Uterus (tissue), 3 donors: ENCODE measurements at regions not wholly inside any gene's neighbourhood (a gene's known extent, or its start where the extent isn't known, plus 50 kb on each side); places are given as distances from the start of the nearest gene placed in this dataset.

Source experiments
- DNase-seq, 2 donors: peaks; one replicate each; pipeline ENCODE4 v3.0.0-alpha.2; 2019 to 2020
- H3K27ac ChIP-seq, 2 donors: fragments of 200-600 bp; sonication (generic); 1 replicate in 1 of 2; 2 replicates in 1 of 2; pipeline ENCODE4 v1.5.1; 2016 to 2018
- H3K27me3 ChIP-seq, 2 donors: fragments of 200-600 bp; sonication (generic); one replicate each; pipeline ENCODE4 v1.5.1; 2018 to 2019; ENCODE audit warnings: control low read depth in 1 of 2
- H3K36me3 ChIP-seq, 2 donors: fragments of 200-600 bp; sonication (generic); one replicate each; pipeline ENCODE4 v1.5.1; 2019; ENCODE audit warnings: control low read depth in 1 of 2
- H3K4me1 ChIP-seq, 2 donors: fragments of 200-600 bp; sonication (generic); one replicate each; pipeline ENCODE4 v1.5.1; 2018 to 2019; ENCODE audit warnings: control low read depth in 1 of 2
- H3K4me3 ChIP-seq, 2 donors: fragments of 200-600 bp; sonication (generic); 1 replicate in 1 of 2; 2 replicates in 1 of 2; pipeline ENCODE4 v1.5.1; 2018 to 2019; ENCODE audit warnings: mild to moderate bottlenecking in 1 of 2
- H3K9me3 ChIP-seq, 2 donors: fragments of 200-600 bp; sonication (generic); one replicate each; pipeline ENCODE4 v1.5.1; 2019; ENCODE audit warnings: control low read depth in 1 of 2
- CTCF ChIP-seq, 4 experiments: fragments of 200-600 bp in 2 of 4; fragments of 450-650 bp in 2 of 4; sonication (generic) in 2 of 4; IDR thresholded peaks; one replicate each; pipeline ENCODE4 v1.5.1; 2016 to 2019; ENCODE audit warnings: antibody characterized with exemption in 4 of 4, mild to moderate bottlenecking in 2 of 4, moderate library complexity in 1 of 4
- POLR2A ChIP-seq, 2 donors: fragments of 450-650 bp; IDR thresholded peaks; one replicate each; pipeline ENCODE4 v1.6.1; 2016; ENCODE audit warnings: antibody characterized with exemption in 2 of 2, mild to moderate bottlenecking in 1 of 2, moderate library complexity in 1 of 2
- intact Hi-C: fragments of 100-400 bp; cut with DNase I; formaldehyde crosslinking; loops from one replicate; pipeline ENCODE4 v1.15.1; 2023; ENCODE audit warnings: low total_unique reads
- donor health status: DM: yes; HTN: yes; CAD: no.

DNA sequence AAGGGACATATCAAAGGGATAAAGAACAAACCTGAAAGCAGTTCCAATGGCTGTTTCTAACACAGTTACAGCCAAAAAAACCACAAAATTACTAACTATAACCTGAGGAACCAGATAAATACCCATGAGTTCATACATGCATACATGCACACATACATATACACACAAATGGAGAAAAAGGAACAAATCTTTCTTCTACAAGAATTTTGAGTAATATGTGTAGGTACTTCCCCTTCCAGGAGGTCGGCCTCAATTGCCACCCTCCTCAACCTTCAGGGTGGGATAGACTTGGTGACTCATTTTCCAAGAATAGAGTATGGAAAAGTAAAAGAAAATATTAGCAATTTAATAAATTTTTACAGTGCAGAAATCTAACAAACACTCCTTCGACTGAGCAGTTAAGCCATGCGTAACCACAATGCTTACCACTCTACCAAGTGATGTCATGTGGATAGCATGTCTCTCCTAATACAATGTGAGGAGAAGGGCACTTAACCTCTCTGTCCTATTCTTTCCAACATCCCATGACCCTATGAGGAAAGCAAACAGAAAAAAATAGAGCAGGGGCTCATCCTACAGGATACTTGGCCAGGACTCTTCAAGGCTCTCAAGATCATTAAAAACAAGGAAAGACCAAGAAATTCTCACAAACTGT lies 243.0 kb upstream of the RUNX1 start:
- intact Hi-C loops, result no loop called here
- Histone ChIP-seq H3K27me3 (no peaks in the 10 kb centered on the region), H3K4me3 (no peak overlapping the region), H3K9me3 (peaks cover 0 to 6% of the 10 kb centered on the region in 2 donors), H3K36me3 (no peaks in the 10 kb centered on the region), H3K27ac (no peak overlapping the region), H3K4me1 (no peaks in the 10 kb centered on the region)
- TF ChIP-seq CTCF (IDR thresholded peaks at IDR 0.05) (no peak), POLR2A (IDR thresholded peaks at IDR 0.05) (no peak)
- no peak for DNase-seq

GRCh38 chr21:35291034-35291433 lies 241.9 kb upstream of the RUNX1 start:
- Histone ChIP-seq H3K27me3 (no peaks in the 10 kb centered on the region), H3K4me1 (no peaks in the 10 kb centered on the region), H3K36me3 (no peaks in the 10 kb centered on the region), H3K27ac (no peak overlapping the region), H3K4me3 (no peak overlapping the region), H3K9me3 (peaks cover 0 to 6% of the 10 kb centered on the region in 2 donors)
- no peak for DNase-seq
- intact Hi-C loops, result no loop called here
- TF ChIP-seq CTCF (IDR thresholded peaks at IDR 0.05), result no peak
- TF ChIP-seq POLR2A (IDR thresholded peaks at IDR 0.05), result no peak

- no peak overlapping the region for H3K4me3 ChIP-seq
- TF ChIP-seq CTCF (IDR thresholded peaks at IDR 0.05) (no peak), POLR2A (IDR thresholded peaks at IDR 0.05) (no peak)
- H3K9me3 ChIP-seq, result peaks cover 0 to 6% of the 10 kb centered on the region in 2 donors
- H3K36me3 ChIP-seq, result no peaks in the 10 kb centered on the region
- intact Hi-C loops, result no loop called here
- H3K27ac ChIP-seq, result no peak overlapping the region
- H3K27me3 ChIP-seq, result no peaks in the 10 kb centered on the region
- H3K4me1 ChIP-seq, result no peaks in the 10 kb centered on the region
- no peak for DNase-seq
Measured at GRCh38 chr21:35288238-35288637, 239.1 kb upstream of the RUNX1 start.

- Histone ChIP-seq H3K36me3 (no peaks in the 10 kb centered on the region), H3K4me3 (no peak overlapping the region), H3K27me3 (no peaks in the 10 kb centered on the region), H3K4me1 (no peaks in the 10 kb centered on the region), H3K27ac (no peak overlapping the region), H3K9me3 (peaks cover 0 to 6% of the 10 kb centered on the region in 2 donors)
- intact Hi-C loops, result no loop called here
- DNase-seq, result peak in 1 of 2 donors; percentile 15
- no peak for TF ChIP-seq CTCF (IDR thresholded peaks at IDR 0.05)
- TF ChIP-seq POLR2A (IDR thresholded peaks at IDR 0.05), result no peak
Measured at GRCh38 chr21:35284199-35284598, 235.1 kb upstream of the RUNX1 start.

- no peaks in the 10 kb centered on the region for H3K36me3 ChIP-seq
- intact Hi-C loops, result no loop called here
Measured at GRCh38 chr21:35282944-35283343, 233.8 kb upstream of the RUNX1 start.

More at GRCh38 chr21:35282944-35283343, 233.8 kb upstream of the RUNX1 start:
- TF ChIP-seq POLR2A (IDR thresholded peaks at IDR 0.05) (no peak), CTCF (IDR thresholded peaks at IDR 0.05) (no peak)
- Histone ChIP-seq H3K9me3 (peaks cover 0 to 6% of the 10 kb centered on the region in 2 donors), H3K4me1 (no peaks in the 10 kb centered on the region), H3K27ac (no peak overlapping the region), H3K27me3 (no peaks in the 10 kb centered on the region), H3K4me3 (no peak overlapping the region)
- no peak for DNase-seq
